GM18868 (cell line): ENCODE measurements at regions not wholly inside any gene's neighbourhood (a gene's known extent, or its start where the extent isn't known, plus 50 kb on each side); places are given as distances from the start of the nearest gene placed in this dataset.

Experiments used
- ATAC-seq: cut with Tn5 transposase; IDR thresholded peaks from one replicate; pipeline ENCODE4 v1.9.1; 2021; ENCODE audit warnings: mild to moderate bottlenecking, moderate library complexity; ENCODE audit not compliant: unreplicated experiment

DNA sequence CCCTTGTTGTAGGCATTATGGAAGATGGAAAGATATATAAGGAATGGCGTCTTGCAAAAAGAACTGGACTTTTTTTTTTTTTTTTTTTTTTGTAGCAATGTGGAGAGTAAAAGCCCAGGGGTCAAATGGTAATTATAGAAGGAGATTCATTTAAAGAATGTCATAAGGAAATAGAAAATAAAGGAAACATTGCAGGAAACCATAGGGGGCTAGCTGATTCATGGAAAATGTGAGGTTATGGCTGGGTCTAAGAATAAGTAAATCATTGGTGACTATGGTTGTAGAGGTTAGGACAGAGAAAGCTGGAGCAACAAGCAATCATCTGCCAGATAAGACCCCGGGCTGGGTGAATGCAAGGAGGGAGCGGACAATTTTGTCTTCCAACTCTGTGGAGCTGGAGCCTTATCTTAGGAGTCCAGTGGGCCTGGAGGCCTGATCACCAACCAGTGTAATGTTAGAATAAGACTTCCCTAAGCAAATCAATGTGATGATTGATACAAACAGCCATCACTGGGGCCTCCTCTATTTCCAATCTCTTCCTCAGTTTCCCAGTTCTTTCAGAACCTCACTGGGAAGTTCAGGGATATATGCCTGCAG is 201.2 kb upstream of the TNP1 start:
- ATAC-seq, result no peak

GRCh38 chr2:217060516-217060915 is 200.7 kb upstream of the TNP1 start:
- no peak for ATAC-seq

GRCh38 chr2:217058791-217059755 is 199.2 kb upstream of the TNP1 start:
- no peak for ATAC-seq

DNA sequence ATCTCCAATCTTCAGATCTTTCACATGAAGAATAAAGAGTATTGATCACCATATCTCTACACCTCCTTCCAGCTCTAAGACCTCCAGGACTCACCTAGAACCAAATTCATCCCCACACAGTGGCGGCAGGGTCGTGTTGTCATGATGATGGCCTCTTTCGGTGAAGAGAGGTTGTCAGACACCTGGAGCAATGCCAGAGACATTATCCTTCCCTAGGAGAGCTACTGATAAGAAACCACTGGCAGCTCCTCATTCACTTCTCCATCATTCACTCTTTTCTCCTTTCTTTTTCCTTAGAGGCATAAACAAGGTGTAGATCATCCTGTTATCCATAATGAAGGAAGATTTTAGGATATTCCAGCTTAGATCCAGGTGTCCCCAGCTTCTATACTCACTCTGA is 197.9 kb upstream of the TNP1 start:
- ATAC-seq, result no peak

DNA sequence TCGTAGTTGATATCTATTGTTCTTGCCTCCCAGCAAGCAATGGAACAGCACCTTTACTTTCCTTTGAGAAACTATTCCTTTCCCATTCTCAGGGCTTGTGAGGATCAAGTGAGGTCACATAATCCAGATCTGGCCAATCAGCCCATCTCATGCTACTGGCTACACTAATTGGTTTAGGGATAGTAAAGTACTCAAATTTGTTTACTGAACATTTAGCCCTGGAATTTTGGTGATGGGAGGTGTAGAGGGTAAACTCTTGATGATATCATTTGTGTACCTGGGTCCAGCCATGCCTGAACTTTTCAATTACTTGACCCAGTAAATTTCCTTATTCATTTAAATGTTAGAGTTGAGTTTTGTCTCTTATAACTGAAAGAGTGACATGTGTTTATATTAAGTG is 195.8 kb upstream of the TNP1 start:
- ATAC-seq, result no peak

GRCh38 chr2:217054791-217055190 is 194.9 kb upstream of the TNP1 start:
- ATAC-seq, result peak; percentile 57

DNA sequence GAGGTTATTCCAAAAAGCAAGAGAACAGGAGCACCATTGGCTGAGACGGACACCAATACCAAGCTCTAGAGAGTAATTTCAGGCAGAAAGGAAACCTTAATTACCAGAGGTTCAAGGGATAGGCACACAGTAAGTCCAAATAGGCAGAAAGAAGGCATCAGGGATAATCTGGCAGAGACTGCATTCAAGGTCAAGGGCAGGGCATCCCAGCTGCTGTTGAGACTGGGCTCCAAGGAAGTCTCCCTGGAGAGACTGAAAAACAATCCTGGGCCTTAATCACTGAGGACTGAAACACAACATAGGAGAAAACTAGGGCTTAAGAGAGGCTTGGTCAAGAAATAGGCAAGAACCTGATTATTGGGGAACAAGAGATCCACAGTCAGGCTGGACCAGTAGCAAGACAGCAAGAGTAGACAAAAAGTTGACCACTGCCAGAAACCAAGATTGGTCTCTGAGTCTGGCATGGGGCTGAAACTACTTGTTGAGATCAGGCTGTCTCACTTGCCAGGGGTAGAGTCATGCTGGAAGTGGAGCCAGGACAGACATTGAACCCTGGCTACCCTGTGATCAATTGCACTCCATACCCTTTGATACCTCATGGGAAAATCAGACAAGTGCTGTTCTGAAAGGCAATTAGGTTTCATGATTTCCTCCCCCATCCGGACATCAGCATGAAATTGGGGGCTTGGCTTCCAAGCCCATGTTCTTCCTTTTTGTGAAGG is 193.2 kb upstream of the TNP1 start:
- no peak for ATAC-seq

- ATAC-seq, result no peak
These were observed 191.6 kb upstream of the TNP1 start for GRCh38 chr2:217051416-217051815.

- ATAC-seq, result no peak
These were observed 190.1 kb upstream of the TNP1 start for GRCh38 chr2:217049956-217050355.

DNA sequence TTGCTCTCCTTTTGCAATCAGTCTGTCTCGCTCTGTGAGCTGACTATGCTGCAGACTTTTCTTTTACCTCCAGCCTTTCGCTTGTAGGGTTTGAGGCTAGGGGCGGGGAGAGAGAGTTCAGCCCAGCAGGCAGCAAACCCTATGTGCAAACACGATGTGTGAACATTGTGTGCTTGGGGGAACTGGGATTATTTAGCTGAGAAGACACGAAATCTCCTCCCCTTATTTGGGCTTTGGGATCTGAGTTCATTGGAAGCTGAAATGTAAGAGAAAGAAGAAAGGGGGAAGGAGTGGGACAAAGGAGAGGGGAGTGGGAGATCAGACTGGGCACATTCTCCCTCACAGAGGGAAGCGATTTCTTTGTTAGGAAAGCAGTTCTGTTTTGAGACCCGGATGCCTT is 189.6 kb upstream of the TNP1 start:
- no peak for ATAC-seq

- no peak for ATAC-seq
These were observed 188.9 kb upstream of the TNP1 start for GRCh38 chr2:217048730-217049129.

DNA sequence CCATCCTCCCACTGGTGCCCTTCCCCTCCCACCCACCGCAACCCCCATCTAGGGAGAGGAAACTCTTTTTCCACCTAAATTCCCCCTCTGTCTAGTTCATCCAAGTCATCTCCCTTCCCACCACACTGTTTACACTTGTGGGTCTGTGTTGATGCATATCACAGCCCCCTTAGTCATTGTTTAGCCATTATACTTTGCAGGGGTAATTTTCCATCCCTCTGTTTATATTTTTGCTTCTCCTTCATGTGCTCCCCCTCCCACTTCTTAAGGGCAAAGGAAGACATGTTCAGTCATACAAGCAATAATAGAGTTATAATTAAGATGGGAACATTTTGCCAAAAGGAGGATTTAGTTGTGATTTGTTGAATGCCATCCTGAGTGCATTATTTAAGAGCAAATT is 187.8 kb upstream of the TNP1 start:
- no peak for ATAC-seq

- ATAC-seq, result no peak
These were observed 187.3 kb upstream of the TNP1 start for GRCh38 chr2:217047209-217047608.

- no peak for ATAC-seq
These were observed 186.0 kb upstream of the TNP1 start for GRCh38 chr2:217045700-217046475.

- ATAC-seq, result no peak
These were observed 180.2 kb upstream of the TNP1 start for GRCh38 chr2:217040099-217040498.

DNA sequence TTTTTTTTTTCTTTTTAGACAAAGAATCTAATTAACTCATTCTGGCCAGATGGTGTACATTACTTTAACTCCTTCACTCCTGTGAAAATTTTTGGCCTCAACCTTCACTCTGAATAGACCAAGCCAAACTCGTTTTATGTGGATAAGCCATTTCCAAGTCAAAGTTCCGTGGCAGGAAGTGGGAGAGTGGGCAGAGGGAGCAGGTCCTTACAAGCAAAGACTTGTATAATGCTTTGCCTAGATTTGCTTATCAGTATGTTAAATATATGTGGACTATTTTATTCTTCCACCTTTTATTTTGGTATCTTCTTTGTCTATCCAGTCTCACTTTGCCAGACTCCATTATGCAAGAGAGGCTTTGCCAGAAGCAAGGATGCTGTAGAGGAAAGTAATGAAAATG is 178.1 kb upstream of the TNP1 start:
- ATAC-seq, result no peak

- ATAC-seq, result no peak
These were observed 177.5 kb upstream of the TNP1 start for GRCh38 chr2:217037353-217037752.

DNA sequence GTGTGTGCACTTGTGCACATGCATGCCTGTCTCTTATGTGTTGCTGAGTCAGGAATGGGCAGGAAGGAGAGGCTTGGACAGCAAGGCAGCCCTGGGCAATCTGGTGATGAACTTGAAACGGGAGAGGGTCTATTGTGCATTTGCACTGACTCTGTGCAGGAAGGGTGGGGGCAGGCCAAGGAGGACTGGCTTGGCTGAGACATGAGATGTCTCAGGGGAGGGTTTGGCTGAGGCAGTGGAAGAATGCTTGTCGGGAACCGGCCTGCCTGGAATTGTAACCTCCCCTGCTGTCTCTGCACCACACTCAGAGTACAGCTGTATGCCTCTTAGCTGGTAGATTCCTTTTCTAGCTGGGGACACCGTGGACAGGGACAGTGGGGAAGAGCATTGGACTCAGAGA is 176.1 kb upstream of the TNP1 start:
- no peak for ATAC-seq

DNA sequence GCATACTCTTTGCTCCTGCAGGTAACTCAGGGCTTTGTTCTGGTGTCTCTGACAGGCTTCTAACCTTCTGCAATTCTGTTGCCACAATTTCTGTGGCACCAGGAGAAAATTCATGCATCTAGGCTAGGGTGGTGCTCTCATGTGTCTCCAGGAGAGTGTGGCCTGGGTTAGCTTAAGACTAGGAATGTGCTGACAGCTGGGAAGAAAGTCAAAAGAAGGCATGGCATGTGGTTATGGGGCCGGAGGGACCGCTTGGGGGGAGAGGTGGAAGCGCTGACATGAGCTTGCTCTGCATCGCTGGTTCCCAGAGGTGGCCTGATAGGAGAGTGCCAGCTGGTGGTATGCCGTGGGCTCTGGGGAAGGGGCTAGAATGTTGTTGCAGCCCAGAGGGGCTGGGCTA is 173.3 kb upstream of the TNP1 start:
- ATAC-seq, result no peak

GRCh38 chr2:217031445-217031844 is 171.6 kb upstream of the TNP1 start:
- no peak for ATAC-seq

- ATAC-seq, result no peak
These were observed 170.2 kb upstream of the TNP1 start for GRCh38 chr2:217030081-217030480.
